ENCODE measurements at regions not wholly inside any gene's neighbourhood (a gene's known extent, or its start where the extent isn't known, plus 50 kb on each side); places are given as distances from the start of the nearest gene placed in this dataset.

- no peak for DNase-seq
These were observed 537.7 kb downstream of the MCTP2 start for GRCh38 chr15:94769089-94769488.

- DNase-seq = no peak
These were observed 538.8 kb downstream of the MCTP2 start for GRCh38 chr15:94770199-94770598.

GRCh38 chr15:94777037-94777436 is 545.7 kb downstream of the MCTP2 start:
- no peak for DNase-seq

- DNase-seq = no peak
These were observed 547.5 kb downstream of the MCTP2 start for GRCh38 chr15:94778840-94779239.

- DNase-seq = no peak
These were observed 548.8 kb downstream of the MCTP2 start for GRCh38 chr15:94780166-94780565.

- DNase-seq = no peak
These were observed 553.7 kb downstream of the MCTP2 start for GRCh38 chr15:94785091-94785490.

- DNase-seq = no peak
These were observed 559.6 kb downstream of the MCTP2 start for GRCh38 chr15:94791008-94791407.

GRCh38 chr15:94791510-94791909 is 560.1 kb downstream of the MCTP2 start:
- no peak for DNase-seq

GRCh38 chr15:94792196-94792595 is 560.8 kb downstream of the MCTP2 start:
- peak; percentile 76 for DNase-seq

GRCh38 chr15:94793207-94793606 is 561.8 kb downstream of the MCTP2 start:
- DNase-seq = peak; percentile 37

- peak; percentile 10 for DNase-seq
These were observed 562.3 kb downstream of the MCTP2 start for GRCh38 chr15:94793641-94794040.

GRCh38 chr15:94804613-94805012 is 573.3 kb downstream of the MCTP2 start:
- DNase-seq = no peak

GRCh38 chr15:94815110-94815731 is 583.9 kb downstream of the MCTP2 start:
- no peak for DNase-seq

- no peak for DNase-seq
These were observed 584.6 kb downstream of the MCTP2 start for GRCh38 chr15:94815914-94816313.

GRCh38 chr15:94829887-94830884 is 598.8 kb downstream of the MCTP2 start:
- DNase-seq = no peak

- no peak for DNase-seq
These were observed 602.6 kb downstream of the MCTP2 start for GRCh38 chr15:94834000-94834399.

- DNase-seq = no peak
These were observed 603.1 kb downstream of the MCTP2 start for GRCh38 chr15:94834494-94834893.

GRCh38 chr15:94838281-94838680 is 606.9 kb downstream of the MCTP2 start:
- no peak for DNase-seq

- DNase-seq = no peak
These were observed 609.7 kb downstream of the MCTP2 start for GRCh38 chr15:94840794-94841783.

- no peak for DNase-seq
These were observed 611.7 kb downstream of the MCTP2 start for GRCh38 chr15:94843060-94843459.

- DNase-seq = no peak
These were observed 612.8 kb downstream of the MCTP2 start for GRCh38 chr15:94844198-94844537.

GRCh38 chr15:94844538-94845389 is 613.4 kb downstream of the MCTP2 start:
- DNase-seq = peak; percentile 44
